Smooth muscle cell (in vitro differentiated cells): ENCODE measurements at regions not wholly inside any gene's neighbourhood (a gene's known extent, or its start where the extent isn't known, plus 50 kb on each side); places are given as distances from the start of the nearest gene placed in this dataset.

Experiments
- DNase-seq: peaks from one replicate; lab custom pipeline; 2025; ENCODE audit not compliant: unreplicated experiment; lab: John Stamatoyannopoulos, UW
- H2AFZ ChIP-seq: fragments of 200-600 bp; sonication (generic); 2 replicates; pipeline ENCODE4 v1.6.0; 2016; ENCODE audit warnings: antibody characterized with exemption, low read depth, mild to moderate bottlenecking
- H3F3A ChIP-seq: fragments of 200-600 bp; sonication (generic); 2 replicates; pipeline ENCODE4 v1.6.0; 2017; ENCODE audit warnings: antibody characterized with exemption, low read depth
- H3K27ac ChIP-seq: fragments of 200-600 bp; sonication (generic); 2 replicates; pipeline ENCODE4 v1.5.1; 2016; ENCODE audit warnings: low read depth, mild to moderate bottlenecking
- H3K27me3 ChIP-seq: fragments of 200-600 bp; sonication (generic); 2 replicates; pipeline ENCODE4 v1.6.1; 2016; ENCODE audit warnings: low read depth, mild to moderate bottlenecking
- H3K36me3 ChIP-seq: fragments of 200-600 bp; sonication (generic); 2 replicates; pipeline ENCODE4 v1.5.1; 2016; ENCODE audit warnings: low read depth
- H3K4me1 ChIP-seq: fragments of 200-600 bp; sonication (generic); 2 replicates; pipeline ENCODE4 v1.5.1; 2016; ENCODE audit warnings: low read depth
- H3K4me2 ChIP-seq: fragments of 200-600 bp; sonication (generic); 2 replicates; pipeline ENCODE4 v1.6.0; 2016; ENCODE audit warnings: mild to moderate bottlenecking
- H3K4me3 ChIP-seq: fragments of 200-600 bp; sonication (generic); 2 replicates; pipeline ENCODE4 v1.5.1; 2016; ENCODE audit warnings: mild to moderate bottlenecking
- H3K79me2 ChIP-seq: fragments of 200-600 bp; sonication (generic); 2 replicates; pipeline ENCODE4 v1.6.0; 2016; ENCODE audit warnings: low read depth, mild to moderate bottlenecking
- H3K9ac ChIP-seq: fragments of 200-600 bp; sonication (generic); 2 replicates; pipeline ENCODE4 v1.6.0; 2016; ENCODE audit warnings: low read depth
- H3K9me3 ChIP-seq: fragments of 200-600 bp; sonication (generic); replicated peaks from 2 replicates; pipeline ENCODE4 v1.5.1; 2016; ENCODE audit warnings: low read depth
- H4K20me1 ChIP-seq: fragments of 200-600 bp; sonication (generic); 2 replicates; pipeline ENCODE4 v1.6.0; 2016; ENCODE audit warnings: low read depth
- WGBS: methylation state at CpG from one replicate; pipeline ENCODE4 v1.1.7; 2016; ENCODE audit warnings: low lambda C conversion rate; 5-methylcytosine and 5-hydroxymethylcytosine counted together
- TF ChIP-seq, protein P1 (sequence below): fragments of 200-600 bp; sonication (generic); IDR thresholded peaks from 2 replicates; pipeline ENCODE4 v1.5.1; 2017; ENCODE audit warnings: borderline replicate concordance, mild to moderate bottlenecking, antibody characterized with exemption; ENCODE audit not compliant: insufficient read depth, poor library complexity, severe bottlenecking

DNA sequence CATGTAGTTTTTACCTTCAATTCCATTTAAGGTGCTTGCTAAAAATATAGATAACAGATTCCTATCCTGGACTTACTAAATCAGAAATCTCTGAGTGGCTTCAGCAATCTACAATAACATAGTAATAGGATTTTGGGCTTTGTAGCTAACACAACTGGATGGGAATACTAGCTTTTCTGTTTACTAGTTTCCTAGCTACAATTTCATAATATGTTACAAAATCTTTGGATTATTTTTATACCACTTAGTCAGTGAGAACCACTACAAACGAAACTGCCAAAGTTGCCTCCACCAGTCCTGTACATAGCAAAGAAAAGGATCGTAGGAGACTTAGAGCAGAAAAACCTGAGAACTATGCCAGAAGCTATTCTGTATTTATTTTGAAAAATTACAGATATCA, 87.7 kb upstream of the ANO3 start:
- H3K4me2 ChIP-seq: no peak overlapping the region
- WGBS: 92% methylated on average over 2 of the region's 2 CpGs

DNA sequence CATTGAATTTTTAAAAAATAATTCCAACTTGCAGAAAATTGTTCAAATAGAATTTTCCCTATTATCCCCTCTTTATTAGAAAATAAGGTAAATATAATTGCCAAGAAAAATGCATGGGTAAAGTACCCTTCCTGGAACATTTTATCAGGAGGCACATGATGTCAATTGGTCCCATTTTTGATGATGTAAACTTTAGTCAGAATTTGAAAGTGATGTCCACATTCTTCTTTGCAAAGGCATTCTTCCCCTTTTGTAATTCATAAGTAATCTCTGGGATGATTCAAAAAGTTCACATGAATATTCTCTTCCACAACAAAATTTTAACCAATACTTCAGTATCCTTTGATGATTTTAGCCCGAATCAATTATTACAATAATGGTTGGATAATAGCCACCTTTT, 86.9 kb upstream of the ANO3 start:
- 97% methylated on average over 1 of the region's 1 CpG for WGBS
- no peaks in the 10 kb centered on the region for H3K79me2 ChIP-seq
- TF ChIP-seq, protein P1, sequence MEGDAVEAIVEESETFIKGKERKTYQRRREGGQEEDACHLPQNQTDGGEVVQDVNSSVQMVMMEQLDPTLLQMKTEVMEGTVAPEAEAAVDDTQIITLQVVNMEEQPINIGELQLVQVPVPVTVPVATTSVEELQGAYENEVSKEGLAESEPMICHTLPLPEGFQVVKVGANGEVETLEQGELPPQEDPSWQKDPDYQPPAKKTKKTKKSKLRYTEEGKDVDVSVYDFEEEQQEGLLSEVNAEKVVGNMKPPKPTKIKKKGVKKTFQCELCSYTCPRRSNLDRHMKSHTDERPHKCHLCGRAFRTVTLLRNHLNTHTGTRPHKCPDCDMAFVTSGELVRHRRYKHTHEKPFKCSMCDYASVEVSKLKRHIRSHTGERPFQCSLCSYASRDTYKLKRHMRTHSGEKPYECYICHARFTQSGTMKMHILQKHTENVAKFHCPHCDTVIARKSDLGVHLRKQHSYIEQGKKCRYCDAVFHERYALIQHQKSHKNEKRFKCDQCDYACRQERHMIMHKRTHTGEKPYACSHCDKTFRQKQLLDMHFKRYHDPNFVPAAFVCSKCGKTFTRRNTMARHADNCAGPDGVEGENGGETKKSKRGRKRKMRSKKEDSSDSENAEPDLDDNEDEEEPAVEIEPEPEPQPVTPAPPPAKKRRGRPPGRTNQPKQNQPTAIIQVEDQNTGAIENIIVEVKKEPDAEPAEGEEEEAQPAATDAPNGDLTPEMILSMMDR: no peak
- no peaks in the 10 kb centered on the region for H4K20me1 ChIP-seq
- no peaks in the 10 kb centered on the region for H3F3A ChIP-seq
- no peaks in the 10 kb centered on the region for H3K4me1 ChIP-seq
- H2AFZ ChIP-seq: no peak overlapping the region
- H3K4me3 ChIP-seq: no peak overlapping the region
- no peak overlapping the region for H3K4me2 ChIP-seq
- H3K9ac ChIP-seq: no peak overlapping the region
- no peak for DNase-seq
- no peaks in the 10 kb centered on the region for H3K36me3 ChIP-seq
- H3K9me3 ChIP-seq: no peaks in the 10 kb centered on the region
- H3K27ac ChIP-seq: no peak overlapping the region
- no peaks in the 10 kb centered on the region for H3K27me3 ChIP-seq

More for the DNA sequence above, 87.7 kb upstream of the ANO3 start:
- Histone ChIP-seq H4K20me1 (no peaks in the 10 kb centered on the region), H3K36me3 (no peaks in the 10 kb centered on the region), H3K27ac (no peak overlapping the region), H3K9ac (no peak overlapping the region), H3K4me3 (no peak overlapping the region), H3K9me3 (no peaks in the 10 kb centered on the region), H3K79me2 (no peaks in the 10 kb centered on the region), H3K4me1 (no peaks in the 10 kb centered on the region), H2AFZ (no peak overlapping the region), H3F3A (no peaks in the 10 kb centered on the region), H3K27me3 (no peaks in the 10 kb centered on the region)
- no peak for DNase-seq
- TF ChIP-seq, protein P1: no peak

DNA sequence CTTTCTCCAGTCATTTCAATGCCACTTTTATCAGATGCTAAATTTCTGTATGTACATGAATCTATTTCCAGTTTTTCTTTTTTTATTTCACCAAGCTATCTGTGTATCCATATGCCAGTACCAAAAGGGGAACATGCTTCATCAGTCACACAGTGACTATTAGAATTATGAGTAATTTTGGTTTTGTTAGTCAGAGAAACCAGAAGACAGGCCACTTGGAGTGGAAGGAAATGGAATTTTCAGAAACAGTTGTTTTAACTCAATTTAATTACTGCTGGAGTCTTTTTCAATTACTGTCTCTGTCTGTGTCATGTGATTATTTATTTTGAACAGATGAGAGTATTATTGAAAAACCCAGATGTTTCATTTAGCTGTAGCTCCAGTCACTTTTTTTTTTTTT, 84.6 kb upstream of the ANO3 start:
- H3K79me2 ChIP-seq: no peaks in the 10 kb centered on the region
- H3K9me3 ChIP-seq: no peaks in the 10 kb centered on the region
- DNase-seq: no peak
- H3K36me3 ChIP-seq: no peaks in the 10 kb centered on the region
- no peaks in the 10 kb centered on the region for H3F3A ChIP-seq
- H3K4me2 ChIP-seq: no peak overlapping the region
- no peaks in the 10 kb centered on the region for H3K27me3 ChIP-seq
- H3K4me1 ChIP-seq: no peaks in the 10 kb centered on the region
- H3K9ac ChIP-seq: no peak overlapping the region
- TF ChIP-seq, protein P1: no peak
- no peaks in the 10 kb centered on the region for H4K20me1 ChIP-seq
- no peak overlapping the region for H2AFZ ChIP-seq
- no peak overlapping the region for H3K27ac ChIP-seq
- H3K4me3 ChIP-seq: no peak overlapping the region

- no peak for DNase-seq
- Histone ChIP-seq H4K20me1 (no peaks in the 10 kb centered on the region), H2AFZ (no peak overlapping the region), H3K4me1 (no peaks in the 10 kb centered on the region), H3K79me2 (no peaks in the 10 kb centered on the region), H3F3A (no peaks in the 10 kb centered on the region), H3K27me3 (no peaks in the 10 kb centered on the region), H3K9ac (no peak overlapping the region), H3K9me3 (no peaks in the 10 kb centered on the region), H3K4me2 (no peak overlapping the region), H3K36me3 (no peaks in the 10 kb centered on the region), H3K4me3 (no peak overlapping the region), H3K27ac (no peak overlapping the region)
- 92% methylated on average over 8 of the region's 8 CpGs for WGBS
- TF ChIP-seq, protein P1: no peak
Observed at GRCh38 chr11:26248661-26249060, 83.3 kb upstream of the ANO3 start.
